ENCODE measurements at regions not wholly inside any gene's neighbourhood (a gene's known extent, or its start where the extent isn't known, plus 50 kb on each side); places are given as distances from the start of the nearest gene placed in this dataset.

GRCh38 chr1:238329671-238330070 lies 438.9 kb upstream of the ZP4 start:
- no peak for TF ChIP-seq EZH2 (IDR thresholded peaks at IDR 0.05)
- TF ChIP-seq POLR2AphosphoS5 (IDR thresholded peaks at IDR 0.05; ENCODE audit: borderline replicate concordance, low read depth, low read length) = no peak
- no peak for TF ChIP-seq FOXP2 (optimal IDR thresholded peaks at IDR 0.05; ENCODE audit: control extremely low read depth, extremely low read length, insufficient read depth)

Data from SK-N-MC (cell line).